HepG2 (cell line): ENCODE measurements at regions not wholly inside any gene's neighbourhood (a gene's known extent, or its start where the extent isn't known, plus 50 kb on each side); places are given as distances from the start of the nearest gene placed in this dataset.

Experiments used
- AKAP8 ChIP-seq: sonication (generic); formaldehyde crosslinking; IDR thresholded peaks from 2 replicates; pipeline ENCODE4 v1.5.1; 2020; ENCODE audit warnings: mild to moderate bottlenecking, missing genetic modification reagents
- DNMT1 ChIP-seq: sonication (generic); formaldehyde crosslinking; IDR thresholded peaks from 2 replicates; pipeline ENCODE4 v1.5.1; 2020; ENCODE audit warnings: mild to moderate bottlenecking, missing genetic modification reagents
- ESRRA ChIP-seq: sonication (generic); formaldehyde crosslinking; IDR thresholded peaks from 2 replicates; pipeline ENCODE4 v1.5.1; 2020; ENCODE audit warnings: mild to moderate bottlenecking, low read depth, missing genetic modification reagents
- FOXK1 ChIP-seq: sonication (generic); formaldehyde crosslinking; IDR thresholded peaks from 2 replicates; pipeline ENCODE4 v1.4.0; 2020; ENCODE audit warnings: low read depth, missing genetic modification reagents, borderline replicate concordance
- GATAD2A ChIP-seq: IDR thresholded peaks from 2 replicates; pipeline ENCODE4 v1.6.1; 2016
- JUN ChIP-seq: sonication (generic); formaldehyde crosslinking; IDR thresholded peaks from 2 replicates; pipeline ENCODE4 v1.4.0; 2020; ENCODE audit warnings: mild to moderate bottlenecking, missing genetic modification reagents
- MTA1 ChIP-seq: sonication (generic); formaldehyde crosslinking; IDR thresholded peaks from 2 replicates; pipeline ENCODE4 v1.4.0; 2020; ENCODE audit warnings: missing genetic modification reagents, mild to moderate bottlenecking, borderline replicate concordance
- MTF2 ChIP-seq: sonication (generic); formaldehyde crosslinking; IDR thresholded peaks from 2 replicates; pipeline ENCODE4 v1.5.0; 2020; ENCODE audit warnings: missing genetic modification reagents, borderline replicate concordance
- MYC ChIP-seq: sonication (generic); formaldehyde crosslinking; IDR thresholded peaks from 2 replicates; pipeline ENCODE4 v1.9.0; 2021; ENCODE audit warnings: missing genetic modification reagents, borderline replicate concordance
- NPAS2 ChIP-seq: sonication (generic); formaldehyde crosslinking; IDR thresholded peaks from 2 replicates; pipeline ENCODE4 v1.8.0; 2022; ENCODE audit warnings: mild to moderate bottlenecking, missing genetic modification reagents, borderline replicate concordance
- PHF8 ChIP-seq: sonication (generic); formaldehyde crosslinking; IDR thresholded peaks from 2 replicates; pipeline ENCODE4 v1.5.0; 2020; ENCODE audit warnings: missing genetic modification reagents
- SMAD3 ChIP-seq: sonication (generic); formaldehyde crosslinking; IDR thresholded peaks from 2 replicates; pipeline ENCODE4 v1.4.0; 2020; ENCODE audit warnings: missing genetic modification reagents
- SRSF4 ChIP-seq: fragments of 200-400 bp; formaldehyde crosslinking; IDR thresholded peaks from one replicate; pipeline ENCODE4 v1.6.1; 2018; ENCODE audit warnings: mild to moderate bottlenecking, low read depth, low read length, moderate library complexity; ENCODE audit not compliant: poor library complexity, severe bottlenecking
- TBX3 ChIP-seq: fragments of 450-650 bp; IDR thresholded peaks from 2 replicates; pipeline ENCODE4 v1.6.1; 2017; ENCODE audit warnings: antibody characterized with exemption, mild to moderate bottlenecking, inconsistent platforms, borderline replicate concordance
- ZNF3 ChIP-seq: IDR thresholded peaks from 2 replicates; pipeline ENCODE4 v1.7.0; 2017; ENCODE audit warnings: inconsistent platforms
- ZNF772 ChIP-seq: sonication (generic); formaldehyde crosslinking; IDR thresholded peaks from 2 replicates; pipeline ENCODE4 v1.5.0; 2020; ENCODE audit warnings: mild to moderate bottlenecking, missing genetic modification reagents
- ZNF777 ChIP-seq: sonication (generic); formaldehyde crosslinking; IDR thresholded peaks from 2 replicates; pipeline ENCODE4 v1.4.0; 2020; ENCODE audit warnings: missing genetic modification reagents
- TF ChIP-seq, protein P1 (sequence below): sonication (generic); formaldehyde crosslinking; IDR thresholded peaks from 2 replicates; pipeline ENCODE4 v1.4.0; 2020; ENCODE audit warnings: missing genetic modification reagents, borderline replicate concordance
- TF ChIP-seq, protein P2 (sequence below), 2 experiments: fragments of 450-650 bp in 1 of 2; sonication (generic) in 1 of 2; formaldehyde crosslinking; IDR thresholded peaks; 2 replicates each; pipeline versions ENCODE4 v1.5.0 to v1.8.0; 2020 to 2022; ENCODE audit warnings: mild to moderate bottlenecking in 1 of 2, missing genetic modification reagents in 1 of 2
- TF ChIP-seq, protein P3 (sequence below): IDR thresholded peaks from 2 replicates; pipeline ENCODE4 v1.6.1; 2016; ENCODE audit warnings: missing genetic modification reagents, missing compliant biosample characterization
- TF ChIP-seq, protein P4 (sequence below): sonication (generic); formaldehyde crosslinking; IDR thresholded peaks from 2 replicates; pipeline ENCODE4 v1.8.0; 2022; ENCODE audit warnings: mild to moderate bottlenecking, missing genetic modification reagents, borderline replicate concordance

GRCh38 chr12:93127582-93128331, 198.7 kb upstream of the EEA1 start (continued):
- TF ChIP-seq NPAS2 (CRISPR knock-in tag), result no peak
- TF ChIP-seq, protein P1, sequence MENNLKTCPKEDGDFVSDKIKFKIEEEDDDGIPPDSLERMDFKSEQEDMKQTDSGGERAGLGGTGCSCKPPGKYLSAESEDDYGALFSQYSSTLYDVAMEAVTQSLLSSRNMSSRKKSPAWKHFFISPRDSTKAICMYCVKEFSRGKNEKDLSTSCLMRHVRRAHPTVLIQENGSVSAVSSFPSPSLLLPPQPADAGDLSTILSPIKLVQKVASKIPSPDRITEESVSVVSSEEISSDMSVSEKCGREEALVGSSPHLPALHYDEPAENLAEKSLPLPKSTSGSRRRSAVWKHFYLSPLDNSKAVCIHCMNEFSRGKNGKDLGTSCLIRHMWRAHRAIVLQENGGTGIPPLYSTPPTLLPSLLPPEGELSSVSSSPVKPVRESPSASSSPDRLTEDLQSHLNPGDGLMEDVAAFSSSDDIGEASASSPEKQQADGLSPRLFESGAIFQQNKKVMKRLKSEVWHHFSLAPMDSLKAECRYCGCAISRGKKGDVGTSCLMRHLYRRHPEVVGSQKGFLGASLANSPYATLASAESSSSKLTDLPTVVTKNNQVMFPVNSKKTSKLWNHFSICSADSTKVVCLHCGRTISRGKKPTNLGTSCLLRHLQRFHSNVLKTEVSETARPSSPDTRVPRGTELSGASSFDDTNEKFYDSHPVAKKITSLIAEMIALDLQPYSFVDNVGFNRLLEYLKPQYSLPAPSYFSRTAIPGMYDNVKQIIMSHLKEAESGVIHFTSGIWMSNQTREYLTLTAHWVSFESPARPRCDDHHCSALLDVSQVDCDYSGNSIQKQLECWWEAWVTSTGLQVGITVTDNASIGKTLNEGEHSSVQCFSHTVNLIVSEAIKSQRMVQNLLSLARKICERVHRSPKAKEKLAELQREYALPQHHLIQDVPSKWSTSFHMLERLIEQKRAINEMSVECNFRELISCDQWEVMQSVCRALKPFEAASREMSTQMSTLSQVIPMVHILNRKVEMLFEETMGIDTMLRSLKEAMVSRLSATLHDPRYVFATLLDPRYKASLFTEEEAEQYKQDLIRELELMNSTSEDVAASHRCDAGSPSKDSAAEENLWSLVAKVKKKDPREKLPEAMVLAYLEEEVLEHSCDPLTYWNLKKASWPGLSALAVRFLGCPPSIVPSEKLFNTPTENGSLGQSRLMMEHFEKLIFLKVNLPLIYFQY (CRISPR knock-in tag), result peak; percentile 81; the same call in 1 of the 2 replicates
- TF ChIP-seq MTF2 (CRISPR knock-in tag), result no peak
- 0 out of 2 replicates have a peak, but pooled peaks have one; percentile 54 for TF ChIP-seq ZNF3 (CRISPR knock-in tag)
- no peak for TF ChIP-seq SRSF4
- peak; percentile 95 for TF ChIP-seq ZNF772
- peak; percentile 93 for TF ChIP-seq FOXK1 (CRISPR knock-in tag)
- peak; percentile 69; the same call in 1 of the 2 replicates for TF ChIP-seq JUN (CRISPR knock-in tag)
- TF ChIP-seq GATAD2A (CRISPR knock-in tag), result peak; percentile 100
- peak; percentile 94 for TF ChIP-seq SMAD3 (CRISPR knock-in tag)
- TF ChIP-seq MYC (CRISPR knock-in tag), result peak; percentile 58; the same call in 1 of the 2 replicates
- peak; percentile 70; the same call in 1 of the 2 replicates for TF ChIP-seq TBX3
- peak; percentile 46; the same call in 1 of the 2 replicates for TF ChIP-seq PHF8 (CRISPR knock-in tag)
- TF ChIP-seq DNMT1 (CRISPR knock-in tag), result no peak
- TF ChIP-seq AKAP8 (CRISPR knock-in tag), result peak; percentile 69; the same call in 1 of the 2 replicates
- no peak for TF ChIP-seq ZNF777 (CRISPR knock-in tag)
- peak; percentile 92 for TF ChIP-seq MTA1 (CRISPR knock-in tag)
- TF ChIP-seq, protein P2, sequence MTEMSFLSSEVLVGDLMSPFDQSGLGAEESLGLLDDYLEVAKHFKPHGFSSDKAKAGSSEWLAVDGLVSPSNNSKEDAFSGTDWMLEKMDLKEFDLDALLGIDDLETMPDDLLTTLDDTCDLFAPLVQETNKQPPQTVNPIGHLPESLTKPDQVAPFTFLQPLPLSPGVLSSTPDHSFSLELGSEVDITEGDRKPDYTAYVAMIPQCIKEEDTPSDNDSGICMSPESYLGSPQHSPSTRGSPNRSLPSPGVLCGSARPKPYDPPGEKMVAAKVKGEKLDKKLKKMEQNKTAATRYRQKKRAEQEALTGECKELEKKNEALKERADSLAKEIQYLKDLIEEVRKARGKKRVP (CRISPR knock-in tag; IDR thresholded peaks at IDR 0.05), result peak; percentile 24 to 96; a peak in 3 of 4 replicates
- TF ChIP-seq, protein P3, sequence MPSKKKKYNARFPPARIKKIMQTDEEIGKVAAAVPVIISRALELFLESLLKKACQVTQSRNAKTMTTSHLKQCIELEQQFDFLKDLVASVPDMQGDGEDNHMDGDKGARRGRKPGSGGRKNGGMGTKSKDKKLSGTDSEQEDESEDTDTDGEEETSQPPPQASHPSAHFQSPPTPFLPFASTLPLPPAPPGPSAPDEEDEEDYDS (CRISPR knock-in tag), result peak; percentile 43; the same call in 1 of the 2 replicates
- TF ChIP-seq, protein P4, sequence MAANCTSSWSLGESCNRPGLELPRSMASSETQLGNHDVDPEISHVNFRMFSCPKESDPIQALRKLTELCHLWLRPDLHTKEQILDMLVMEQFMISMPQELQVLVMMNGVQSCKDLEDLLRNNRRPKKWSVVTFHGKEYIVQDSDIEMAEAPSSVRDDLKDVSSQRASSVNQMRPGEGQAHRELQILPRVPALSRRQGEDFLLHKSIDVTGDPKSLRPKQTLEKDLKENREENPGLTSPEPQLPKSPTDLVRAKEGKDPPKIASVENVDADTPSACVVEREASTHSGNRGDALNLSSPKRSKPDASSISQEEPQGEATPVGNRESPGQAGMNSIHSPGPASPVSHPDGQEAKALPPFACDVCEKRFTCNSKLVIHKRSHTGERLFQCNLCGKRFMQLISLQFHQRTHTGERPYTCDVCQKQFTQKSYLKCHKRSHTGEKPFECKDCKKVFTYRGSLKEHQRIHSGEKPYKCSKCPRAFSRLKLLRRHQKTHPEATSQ (CRISPR knock-in tag), result peak; percentile 97
- peak; percentile 78 for TF ChIP-seq ESRRA (CRISPR knock-in tag)
